Osteocyte (in vitro differentiated cells): ENCODE measurements at regions not wholly inside any gene's neighbourhood (a gene's known extent, or its start where the extent isn't known, plus 50 kb on each side); places are given as distances from the start of the nearest gene placed in this dataset.

Experiments
- DNase-seq: peaks from one replicate; pipeline ENCODE4 v3.0.0; 2021; ENCODE audit warnings: mixed read lengths; ENCODE audit not compliant: unreplicated experiment; ENCODE audit errors: extremely low spot score
- H3K27ac Mint-ChIP-seq: one replicate; pipeline ENCODE4 v1.8.0; 2021; ENCODE audit warnings: mild to moderate bottlenecking, mixed read lengths; ENCODE audit not compliant: unreplicated experiment
- H3K27me3 Mint-ChIP-seq: one replicate; pipeline ENCODE4 v1.8.0; 2021; ENCODE audit warnings: mixed read lengths; ENCODE audit not compliant: unreplicated experiment
- H3K36me3 Mint-ChIP-seq: one replicate; pipeline ENCODE4 v1.8.0; 2021; ENCODE audit warnings: mixed read lengths; ENCODE audit not compliant: unreplicated experiment
- H3K4me1 Mint-ChIP-seq: one replicate; pipeline ENCODE4 v1.8.0; 2021; ENCODE audit warnings: mixed read lengths; ENCODE audit not compliant: unreplicated experiment
- H3K4me3 Mint-ChIP-seq: one replicate; pipeline ENCODE4 v1.8.0; 2021; ENCODE audit warnings: mild to moderate bottlenecking, moderate library complexity, mixed read lengths; ENCODE audit not compliant: unreplicated experiment
- H3K9me3 Mint-ChIP-seq: one replicate; pipeline ENCODE4 v1.8.0; 2021; ENCODE audit warnings: mixed read lengths; ENCODE audit not compliant: unreplicated experiment
- TF ChIP-seq, protein P1 (sequence below): fragments of 200-600 bp; sonication (generic); IDR thresholded peaks from 2 replicates; pipeline ENCODE4 v1.5.0; 2021; ENCODE audit warnings: antibody characterized with exemption, mild to moderate bottlenecking, moderate library complexity

- TF ChIP-seq, protein P1, sequence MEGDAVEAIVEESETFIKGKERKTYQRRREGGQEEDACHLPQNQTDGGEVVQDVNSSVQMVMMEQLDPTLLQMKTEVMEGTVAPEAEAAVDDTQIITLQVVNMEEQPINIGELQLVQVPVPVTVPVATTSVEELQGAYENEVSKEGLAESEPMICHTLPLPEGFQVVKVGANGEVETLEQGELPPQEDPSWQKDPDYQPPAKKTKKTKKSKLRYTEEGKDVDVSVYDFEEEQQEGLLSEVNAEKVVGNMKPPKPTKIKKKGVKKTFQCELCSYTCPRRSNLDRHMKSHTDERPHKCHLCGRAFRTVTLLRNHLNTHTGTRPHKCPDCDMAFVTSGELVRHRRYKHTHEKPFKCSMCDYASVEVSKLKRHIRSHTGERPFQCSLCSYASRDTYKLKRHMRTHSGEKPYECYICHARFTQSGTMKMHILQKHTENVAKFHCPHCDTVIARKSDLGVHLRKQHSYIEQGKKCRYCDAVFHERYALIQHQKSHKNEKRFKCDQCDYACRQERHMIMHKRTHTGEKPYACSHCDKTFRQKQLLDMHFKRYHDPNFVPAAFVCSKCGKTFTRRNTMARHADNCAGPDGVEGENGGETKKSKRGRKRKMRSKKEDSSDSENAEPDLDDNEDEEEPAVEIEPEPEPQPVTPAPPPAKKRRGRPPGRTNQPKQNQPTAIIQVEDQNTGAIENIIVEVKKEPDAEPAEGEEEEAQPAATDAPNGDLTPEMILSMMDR: no peak
- no peak for DNase-seq
- Mint-ChIP-seq H3K27me3 (no peaks in the 10 kb centered on the region), H3K36me3 (no peaks in the 10 kb centered on the region), H3K4me1 (no peaks in the 10 kb centered on the region), H3K27ac (no peak overlapping the region), H3K9me3 (peaks cover 4% of the 10 kb centered on the region), H3K4me3 (no peak overlapping the region)
Observed at GRCh38 chrX:20461002-20461401, 194.3 kb upstream of the RPS6KA3 start.

- no peaks in the 10 kb centered on the region for H3K27me3 Mint-ChIP-seq
- no peaks in the 10 kb centered on the region for H3K36me3 Mint-ChIP-seq
- no peak overlapping the region for H3K27ac Mint-ChIP-seq
- peaks cover 4% of the 10 kb centered on the region for H3K9me3 Mint-ChIP-seq
- H3K4me3 Mint-ChIP-seq: no peak overlapping the region
- TF ChIP-seq, protein P1: no peak
- no peak for DNase-seq
- peaks cover 8% of the 10 kb centered on the region for H3K4me1 Mint-ChIP-seq
Observed at GRCh38 chrX:20459410-20460350, 193.0 kb upstream of the RPS6KA3 start.

- Mint-ChIP-seq H3K36me3 (no peaks in the 10 kb centered on the region), H3K9me3 (no peaks in the 10 kb centered on the region), H3K4me1 (peaks cover 8% of the 10 kb centered on the region), H3K27me3 (no peaks in the 10 kb centered on the region), H3K4me3 (no peak overlapping the region), H3K27ac (no peak overlapping the region)
- TF ChIP-seq, protein P1: no peak
- DNase-seq: no peak
Observed at GRCh38 chrX:20456971-20457370, 190.3 kb upstream of the RPS6KA3 start.

DNA sequence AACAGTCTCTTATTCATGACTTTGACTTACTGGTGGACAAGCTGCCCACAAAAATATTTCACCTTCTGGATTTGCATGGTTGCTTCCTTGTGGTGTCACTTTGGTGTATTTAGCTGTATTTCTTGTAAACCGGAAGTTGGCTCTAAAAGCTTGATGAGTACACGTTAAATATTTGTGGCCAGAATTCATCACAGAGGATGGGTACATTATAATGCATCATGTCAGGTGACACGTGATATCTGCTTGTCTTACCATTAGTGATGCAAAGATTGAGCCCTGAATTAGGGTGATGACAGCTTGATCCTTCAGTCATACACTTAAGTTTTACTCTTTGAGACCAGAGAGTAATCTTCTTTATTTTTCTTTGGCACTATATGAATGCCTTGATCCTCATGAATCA, 188.3 kb upstream of the RPS6KA3 start:
- no peak for DNase-seq
- peaks cover 6% of the 10 kb centered on the region for H3K9me3 Mint-ChIP-seq
- peaks cover 8% of the 10 kb centered on the region for H3K4me1 Mint-ChIP-seq
- TF ChIP-seq, protein P1: no peak
- no peak overlapping the region for H3K27ac Mint-ChIP-seq
- H3K27me3 Mint-ChIP-seq: no peaks in the 10 kb centered on the region
- H3K4me3 Mint-ChIP-seq: no peak overlapping the region
- H3K36me3 Mint-ChIP-seq: peaks cover 3% of the 10 kb centered on the region

- TF ChIP-seq, protein P1: no peak
- Mint-ChIP-seq H3K27me3 (no peaks in the 10 kb centered on the region), H3K36me3 (peaks cover 3% of the 10 kb centered on the region), H3K27ac (no peak overlapping the region), H3K4me1 (peaks cover 8% of the 10 kb centered on the region), H3K9me3 (peaks cover 9% of the 10 kb centered on the region), H3K4me3 (no peak overlapping the region)
- no peak for DNase-seq
Observed at GRCh38 chrX:20454117-20454516, 187.4 kb upstream of the RPS6KA3 start.
